ENCODE measurements at regions not wholly inside any gene's neighbourhood (a gene's known extent, or its start where the extent isn't known, plus 50 kb on each side); places are given as distances from the start of the nearest gene placed in this dataset.

DNA sequence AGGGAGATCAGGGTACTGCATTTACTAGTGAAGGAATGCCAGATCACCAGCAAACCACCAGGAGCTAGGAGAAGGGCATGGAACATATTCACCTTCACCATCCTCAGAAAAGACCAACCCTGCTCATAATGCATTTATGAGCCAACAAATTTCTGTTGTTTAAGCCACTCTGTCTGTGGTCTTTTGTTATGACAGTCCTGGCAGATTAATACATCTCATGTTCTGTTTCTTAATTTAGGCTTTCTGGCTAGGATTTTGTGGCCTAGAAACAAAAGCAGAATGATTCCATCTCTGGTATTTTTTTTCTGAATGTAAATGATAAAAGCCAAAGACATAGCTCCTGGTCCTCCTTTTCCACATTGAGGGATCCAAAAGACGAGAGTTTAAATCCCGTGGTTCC lies 797.9 kb downstream of the TYW1 start:
- TF ChIP-seq CTCF (IDR thresholded peaks at IDR 0.05): no peak
- no peak for TF ChIP-seq POLR2A (IDR thresholded peaks at IDR 0.05)
